BE2C (cell line): ENCODE measurements at regions not wholly inside any gene's neighbourhood (a gene's known extent, or its start where the extent isn't known, plus 50 kb on each side); places are given as distances from the start of the nearest gene placed in this dataset.
"Not testable (repeated sequence)": the region's sequence is repeated elsewhere in the genome, so short reads cannot be mapped to it uniquely, and the experiment has no call there.

Experiments used
- DNase-seq: peaks from one replicate; pipeline ENCODE4 v3.0.0-alpha.2; 2020
- H3K27me3 ChIP-seq: fragments of 250-450 bp; sonication (Bioruptor Pico); 2 replicates; pipeline ENCODE4 v1.5.1; 2020; ENCODE audit warnings: mild to moderate bottlenecking
- H3K36me3 ChIP-seq: fragments of 250-450 bp; sonication (Bioruptor Pico); 2 replicates; pipeline ENCODE4 v1.5.1; 2020; ENCODE audit warnings: mild to moderate bottlenecking
- H3K4me1 ChIP-seq: fragments of 250-450 bp; sonication (Bioruptor Pico); 2 replicates; pipeline ENCODE4 v1.5.1; 2020
- H3K4me3 ChIP-seq: 2 replicates; pipeline ENCODE4 v1.5.1; 2011; ENCODE audit warnings: low read depth, low read length
- H3K9me3 ChIP-seq: fragments of 250-450 bp; sonication (Bioruptor Pico); 2 replicates; pipeline ENCODE4 v1.5.1; 2020
- CTCF ChIP-seq: IDR thresholded peaks from 2 replicates; pipeline ENCODE4 v1.5.1; 2012; ENCODE audit warnings: mild to moderate bottlenecking, low read depth, low read length

GRCh38 chr10:22110761-22111160, 107.1 kb downstream of the EBLN1 start:
- no peak for DNase-seq
- no peaks in the 10 kb centered on the region for H3K27me3 ChIP-seq
- H3K4me1 ChIP-seq: no peaks in the 10 kb centered on the region
- H3K4me3 ChIP-seq: no peak overlapping the region
- H3K9me3 ChIP-seq: no peaks in the 10 kb centered on the region
- H3K36me3 ChIP-seq: no peaks in the 10 kb centered on the region
- TF ChIP-seq CTCF: no peak

GRCh38 chr10:22105270-22105669, 101.7 kb upstream of the DNAJC1 start:
- H3K9me3 ChIP-seq: no peaks in the 10 kb centered on the region
- no peaks in the 10 kb centered on the region for H3K4me1 ChIP-seq
- no peak overlapping the region for H3K4me3 ChIP-seq
- H3K27me3 ChIP-seq: no peaks in the 10 kb centered on the region
- TF ChIP-seq CTCF: no peak
- no peaks in the 10 kb centered on the region for H3K36me3 ChIP-seq
- DNase-seq: no peak

- no peak overlapping the region for H3K4me3 ChIP-seq
Measured at GRCh38 chr10:22103701-22104470, 100.4 kb upstream of the DNAJC1 start.

GRCh38 chr10:22097696-22098095, 94.2 kb upstream of the DNAJC1 start:
- H3K36me3 ChIP-seq: no peaks in the 10 kb centered on the region
- H3K27me3 ChIP-seq: no peaks in the 10 kb centered on the region
- H3K9me3 ChIP-seq: no peaks in the 10 kb centered on the region
- no peak overlapping the region for H3K4me3 ChIP-seq
- no peak for TF ChIP-seq CTCF
- DNase-seq: no peak
- H3K4me1 ChIP-seq: no peaks in the 10 kb centered on the region

More at GRCh38 chr10:22103701-22104470, 100.4 kb upstream of the DNAJC1 start:
- Histone ChIP-seq H3K4me1 (no peaks in the 10 kb centered on the region), H3K36me3 (no peaks in the 10 kb centered on the region), H3K9me3 (no peaks in the 10 kb centered on the region), H3K27me3 (no peaks in the 10 kb centered on the region)
- TF ChIP-seq CTCF: peak; percentile 41
- DNase-seq: no peak

- H3K36me3 ChIP-seq, H3K4me3 ChIP-seq: not testable (repeated sequence)
Measured at GRCh38 chr10:22091260-22091659, 87.7 kb upstream of the DNAJC1 start.

GRCh38 chr10:22087402-22087738, 83.8 kb upstream of the DNAJC1 start:
- TF ChIP-seq CTCF: no peak
- Histone ChIP-seq H3K4me3 (no peak overlapping the region), H3K9me3 (no peaks in the 10 kb centered on the region), H3K27me3 (no peaks in the 10 kb centered on the region), H3K36me3 (no peaks in the 10 kb centered on the region), H3K4me1 (no peaks in the 10 kb centered on the region)
- no peak for DNase-seq

More at GRCh38 chr10:22091260-22091659, 87.7 kb upstream of the DNAJC1 start:
- H3K27me3 ChIP-seq, DNase-seq, H3K4me1 ChIP-seq, H3K9me3 ChIP-seq: not testable (repeated sequence)
